ENCODE measurements at regions not wholly inside any gene's neighbourhood (a gene's known extent, or its start where the extent isn't known, plus 50 kb on each side); places are given as distances from the start of the nearest gene placed in this dataset.
"Not testable (repeated sequence)": the region's sequence is repeated elsewhere in the genome, so short reads cannot be mapped to it uniquely, and the experiment has no call there.

DNA sequence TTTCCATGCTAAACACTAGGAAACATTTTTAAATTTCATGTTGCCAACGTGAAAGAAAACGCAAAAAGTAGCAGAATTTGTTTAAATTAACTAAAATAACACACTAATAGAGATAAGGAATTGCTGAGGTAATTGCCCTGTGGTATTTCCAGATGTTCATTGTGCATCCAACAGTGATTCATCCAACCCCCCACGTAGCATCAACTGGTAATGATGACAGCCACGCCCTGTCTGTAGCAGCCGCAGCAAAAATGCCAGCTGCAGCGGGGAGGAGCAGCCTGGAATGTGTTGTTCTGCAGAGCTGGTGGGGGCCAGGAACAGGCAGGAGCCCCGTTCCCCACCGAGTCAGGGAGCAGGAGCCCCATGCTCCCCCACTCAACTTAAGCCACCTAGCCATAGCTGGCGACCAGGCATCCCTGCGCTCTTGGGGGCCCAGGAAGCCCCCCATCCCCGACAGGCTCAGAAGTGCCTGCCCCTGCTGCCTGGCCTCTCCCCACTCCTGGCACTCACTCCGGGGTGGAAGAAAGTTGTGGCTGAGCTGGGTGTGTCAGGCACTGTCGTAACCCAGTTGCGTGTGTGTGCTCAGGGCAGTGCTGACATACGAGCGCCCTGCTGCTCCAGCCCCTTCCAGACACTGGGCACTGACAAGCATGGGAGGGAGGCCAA lies 695.1 kb upstream of the ACVR2A start:
- no peaks in the 10 kb centered on the region for H3K9me3 ChIP-seq
- no peak overlapping the region for H3K27ac ChIP-seq
- TF ChIP-seq, protein P1, sequence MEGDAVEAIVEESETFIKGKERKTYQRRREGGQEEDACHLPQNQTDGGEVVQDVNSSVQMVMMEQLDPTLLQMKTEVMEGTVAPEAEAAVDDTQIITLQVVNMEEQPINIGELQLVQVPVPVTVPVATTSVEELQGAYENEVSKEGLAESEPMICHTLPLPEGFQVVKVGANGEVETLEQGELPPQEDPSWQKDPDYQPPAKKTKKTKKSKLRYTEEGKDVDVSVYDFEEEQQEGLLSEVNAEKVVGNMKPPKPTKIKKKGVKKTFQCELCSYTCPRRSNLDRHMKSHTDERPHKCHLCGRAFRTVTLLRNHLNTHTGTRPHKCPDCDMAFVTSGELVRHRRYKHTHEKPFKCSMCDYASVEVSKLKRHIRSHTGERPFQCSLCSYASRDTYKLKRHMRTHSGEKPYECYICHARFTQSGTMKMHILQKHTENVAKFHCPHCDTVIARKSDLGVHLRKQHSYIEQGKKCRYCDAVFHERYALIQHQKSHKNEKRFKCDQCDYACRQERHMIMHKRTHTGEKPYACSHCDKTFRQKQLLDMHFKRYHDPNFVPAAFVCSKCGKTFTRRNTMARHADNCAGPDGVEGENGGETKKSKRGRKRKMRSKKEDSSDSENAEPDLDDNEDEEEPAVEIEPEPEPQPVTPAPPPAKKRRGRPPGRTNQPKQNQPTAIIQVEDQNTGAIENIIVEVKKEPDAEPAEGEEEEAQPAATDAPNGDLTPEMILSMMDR (IDR thresholded peaks at IDR 0.05) = no peak
- no peak for TF ChIP-seq POLR2A (IDR thresholded peaks at IDR 0.05)
- DNase-seq = no peak
- no peaks in the 10 kb centered on the region for H3K27me3 ChIP-seq
- H3K4me3 ChIP-seq = no peak overlapping the region
- H3K4me1 ChIP-seq = no peaks in the 10 kb centered on the region
- no peaks in the 10 kb centered on the region for H3K36me3 ChIP-seq

- Histone ChIP-seq H3K4me1 (no peaks in the 10 kb centered on the region), H3K27ac (no peak overlapping the region), H3K27me3 (no peaks in the 10 kb centered on the region), H3K36me3 (no peaks in the 10 kb centered on the region), H3K9me3 (no peaks in the 10 kb centered on the region), H3K4me3 (no peak overlapping the region)
- TF ChIP-seq POLR2A (IDR thresholded peaks at IDR 0.05) = no peak
- TF ChIP-seq, protein P1 (IDR thresholded peaks at IDR 0.05) = no peak
- no peak for DNase-seq
Observed at GRCh38 chr2:147147802-147148201, 697.0 kb upstream of the ACVR2A start.

GRCh38 chr2:147141930-147142329 lies 702.9 kb upstream of the ACVR2A start:
- no peak overlapping the region for H3K27ac ChIP-seq
- DNase-seq = no peak
- H3K4me1 ChIP-seq = no peaks in the 10 kb centered on the region
- H3K9me3 ChIP-seq = no peaks in the 10 kb centered on the region
- no peaks in the 10 kb centered on the region for H3K27me3 ChIP-seq
- H3K36me3 ChIP-seq = no peaks in the 10 kb centered on the region
- TF ChIP-seq, protein P1 (IDR thresholded peaks at IDR 0.05) = no peak
- no peak for TF ChIP-seq POLR2A (IDR thresholded peaks at IDR 0.05)
- H3K4me3 ChIP-seq = no peak overlapping the region

DNA sequence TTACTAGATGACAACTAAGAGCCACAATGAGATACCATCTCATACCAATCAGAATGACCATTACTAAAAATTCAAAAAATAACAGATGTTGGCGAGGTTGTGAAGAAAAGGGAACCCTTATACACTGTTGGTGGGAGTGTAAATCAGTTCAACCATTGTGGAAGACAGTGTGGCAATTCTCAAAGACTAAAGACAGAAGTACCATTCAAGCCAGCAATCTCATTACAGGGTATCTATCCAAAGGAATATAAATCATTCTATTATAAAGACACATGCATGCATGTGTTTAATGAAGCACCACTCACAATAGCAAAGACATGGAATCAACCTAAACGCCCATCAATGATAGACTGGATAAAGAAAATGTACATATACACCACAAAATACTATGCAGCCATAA lies 705.1 kb upstream of the ACVR2A start:
- not testable (repeated sequence) for H3K4me1 ChIP-seq, H3K4me3 ChIP-seq, H3K27me3 ChIP-seq, DNase-seq, H3K27ac ChIP-seq, H3K36me3 ChIP-seq, H3K9me3 ChIP-seq

DNA sequence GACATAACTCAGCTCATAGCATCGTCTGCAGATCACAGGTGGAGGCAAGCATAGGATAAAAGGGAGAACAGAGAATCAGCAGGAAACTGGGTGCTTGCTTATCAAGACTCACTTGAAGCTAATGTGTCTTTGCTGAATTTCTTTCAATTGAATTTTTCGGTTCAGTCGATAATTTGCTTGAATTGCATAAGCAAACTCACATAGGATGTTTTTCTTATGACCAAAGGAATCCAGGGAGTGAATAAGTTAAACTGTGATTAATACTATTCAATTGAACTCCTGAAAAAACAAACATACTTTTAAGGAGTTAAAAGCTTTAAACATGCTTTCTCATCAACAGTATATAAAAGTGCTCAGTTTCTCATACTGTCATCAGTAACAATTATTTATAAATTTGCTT lies 707.1 kb upstream of the ACVR2A start:
- Histone ChIP-seq H3K36me3 (no peaks in the 10 kb centered on the region), H3K27ac (no peak overlapping the region), H3K9me3 (no peaks in the 10 kb centered on the region), H3K27me3 (no peaks in the 10 kb centered on the region), H3K4me1 (no peaks in the 10 kb centered on the region), H3K4me3 (no peak overlapping the region)
- no peak for DNase-seq
- TF ChIP-seq POLR2A (IDR thresholded peaks at IDR 0.05) = no peak
- TF ChIP-seq, protein P1 (IDR thresholded peaks at IDR 0.05) = no peak

GRCh38 chr2:147135376-147135775 lies 709.5 kb upstream of the ACVR2A start:
- DNase-seq = no peak
- Histone ChIP-seq H3K27ac (no peak overlapping the region), H3K27me3 (no peaks in the 10 kb centered on the region), H3K9me3 (no peaks in the 10 kb centered on the region), H3K36me3 (no peaks in the 10 kb centered on the region), H3K4me3 (no peak overlapping the region), H3K4me1 (no peaks in the 10 kb centered on the region)
- TF ChIP-seq, protein P1 (IDR thresholded peaks at IDR 0.05) = no peak

Data from Peyer's patch (tissue), 4 donors.